SK-N-SH treated with all-trans-retinoic acid at 6 μM for 48 hours (cell line): ENCODE measurements at regions not wholly inside any gene's neighbourhood (a gene's known extent, or its start where the extent isn't known, plus 50 kb on each side); places are given as distances from the start of the nearest gene placed in this dataset.

Source experiments
- ARNTL ChIP-seq: fragments of 450-650 bp; formaldehyde crosslinking; IDR thresholded peaks from 2 replicates; pipeline ENCODE4 v1.5.0; 2020; ENCODE audit warnings: low read depth, mild to moderate bottlenecking, moderate library complexity, borderline replicate concordance
- BACH2 ChIP-seq: fragments of 250-450 bp; sonication (Bioruptor Pico); IDR thresholded peaks from 2 replicates; pipeline ENCODE4 v1.9.0; 2021; ENCODE audit warnings: mild to moderate bottlenecking, borderline replicate concordance
- GLIS3 ChIP-seq: fragments of 250-450 bp; sonication (Bioruptor Pico); IDR thresholded peaks from 2 replicates; pipeline ENCODE4 v1.5.0; 2020; ENCODE audit warnings: mild to moderate bottlenecking, moderate library complexity
- PATZ1 ChIP-seq: fragments of 250-450 bp; sonication (Bioruptor Pico); IDR thresholded peaks from 2 replicates; pipeline ENCODE4 v1.8.0; 2020; ENCODE audit warnings: mild to moderate bottlenecking, moderate library complexity, borderline replicate concordance
- RARB ChIP-seq: fragments of 250-450 bp; sonication (Bioruptor Pico); IDR thresholded peaks from 2 replicates; pipeline ENCODE4 v1.8.0; 2021; ENCODE audit warnings: mild to moderate bottlenecking, moderate library complexity
- SNAI2 ChIP-seq: fragments of 250-450 bp; sonication (Bioruptor Pico); IDR thresholded peaks from 2 replicates; pipeline ENCODE4 v1.5.0; 2020; ENCODE audit warnings: mild to moderate bottlenecking, moderate library complexity
- TOX ChIP-seq: fragments of 250-450 bp; sonication (Bioruptor Pico); IDR thresholded peaks from 2 replicates; pipeline ENCODE4 v1.8.0; 2021; ENCODE audit warnings: mild to moderate bottlenecking, moderate library complexity, borderline replicate concordance
- ZFP3 ChIP-seq: fragments of 250-450 bp; sonication (Bioruptor Pico); IDR thresholded peaks from 2 replicates; pipeline ENCODE4 v1.5.0; 2020; ENCODE audit warnings: mild to moderate bottlenecking, moderate library complexity

GRCh38 chr16:63581570-63581969 is 1540.3 kb downstream of the CDH11 start:
- TF ChIP-seq PATZ1 (CRISPR knock-in tag), result no peak
- no peak for TF ChIP-seq TOX (CRISPR knock-in tag)
- no peak for TF ChIP-seq ZFP3 (CRISPR knock-in tag)
- no peak for TF ChIP-seq SNAI2 (CRISPR knock-in tag)
- no peak for TF ChIP-seq RARB
- no peak for TF ChIP-seq ARNTL (CRISPR knock-in tag)
- no peak for TF ChIP-seq GLIS3 (CRISPR knock-in tag)
- no peak for TF ChIP-seq BACH2 (CRISPR knock-in tag)
